GM18858 (cell line): ENCODE measurements at regions not wholly inside any gene's neighbourhood (a gene's known extent, or its start where the extent isn't known, plus 50 kb on each side); places are given as distances from the start of the nearest gene placed in this dataset.

Experiments used
- ATAC-seq: cut with Tn5 transposase; IDR thresholded peaks from one replicate; pipeline ENCODE4 v1.9.1; 2021; ENCODE audit not compliant: unreplicated experiment

- no peak for ATAC-seq
These were observed 90.5 kb upstream of the FERD3L start for GRCh38 chr7:19235680-19236079.

DNA sequence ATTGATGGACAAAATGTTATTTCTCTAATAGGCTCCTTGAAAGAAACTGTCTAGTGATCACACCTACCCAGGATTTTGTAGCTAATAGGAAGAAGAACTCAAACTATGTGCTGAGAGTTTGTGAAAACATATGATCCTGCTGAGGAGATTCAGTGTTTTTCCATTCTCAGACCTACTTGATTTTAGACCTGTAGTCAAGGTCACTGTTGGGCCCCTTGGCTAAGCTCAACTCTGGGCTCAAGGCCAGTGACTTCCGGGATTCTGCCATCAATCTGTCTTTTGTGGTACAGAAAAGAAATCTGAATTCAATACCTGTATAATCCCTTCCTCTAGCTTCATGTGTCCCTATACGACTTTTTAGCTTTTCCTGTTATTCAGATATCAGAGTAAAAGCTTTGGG, 79.7 kb upstream of the FERD3L start:
- no peak for ATAC-seq

DNA sequence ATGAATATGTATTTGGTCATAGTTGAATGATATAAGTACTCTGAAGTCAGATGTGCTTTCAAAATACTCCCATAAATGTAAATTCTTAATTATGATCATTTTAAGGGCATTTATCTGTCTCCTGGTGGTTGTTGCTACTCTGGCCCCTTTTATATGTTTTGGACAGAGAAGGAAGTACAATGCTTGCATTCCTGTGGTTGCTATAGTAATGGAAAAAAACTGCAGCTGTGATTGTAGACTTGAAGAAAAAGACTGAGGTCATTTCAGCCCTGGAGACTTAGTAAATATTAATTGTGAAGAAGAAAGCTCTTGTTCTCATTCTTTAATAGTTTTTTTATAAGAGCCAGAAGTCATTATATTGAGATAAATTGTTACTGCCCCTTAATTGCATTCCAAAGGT, 70.2 kb upstream of the FERD3L start:
- ATAC-seq = no peak

- no peak for ATAC-seq
These were observed 68.5 kb upstream of the FERD3L start for GRCh38 chr7:19213746-19214145.

DNA sequence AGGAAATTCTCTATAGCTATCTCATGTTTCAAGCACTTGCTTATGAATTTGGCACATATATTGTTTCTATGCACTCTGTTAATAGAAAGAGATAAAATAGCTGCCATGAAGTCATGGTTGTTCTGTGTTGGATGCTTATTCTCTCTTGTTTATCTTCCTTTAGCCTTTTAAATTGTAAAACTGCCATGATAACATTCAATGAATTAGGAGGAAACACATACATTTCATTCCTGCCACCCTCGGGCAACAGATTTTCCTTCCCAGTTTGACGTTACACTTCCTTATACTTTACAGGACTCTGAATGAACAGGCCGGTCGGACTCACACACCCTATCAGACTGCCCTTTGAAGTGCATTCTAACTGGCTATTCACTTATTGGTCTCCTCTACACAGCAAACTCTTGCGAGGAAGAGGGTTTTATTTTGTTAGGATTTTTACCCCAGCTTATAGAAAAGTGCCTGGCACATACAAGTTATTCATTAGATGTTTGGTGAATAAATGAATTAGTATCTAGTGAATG, 65.7 kb upstream of the FERD3L start:
- ATAC-seq = no peak

GRCh38 chr7:19209166-19209696, 64.0 kb upstream of the FERD3L start:
- no peak for ATAC-seq

- ATAC-seq = no peak
These were observed 61.5 kb upstream of the FERD3L start for GRCh38 chr7:19206721-19207120.

DNA sequence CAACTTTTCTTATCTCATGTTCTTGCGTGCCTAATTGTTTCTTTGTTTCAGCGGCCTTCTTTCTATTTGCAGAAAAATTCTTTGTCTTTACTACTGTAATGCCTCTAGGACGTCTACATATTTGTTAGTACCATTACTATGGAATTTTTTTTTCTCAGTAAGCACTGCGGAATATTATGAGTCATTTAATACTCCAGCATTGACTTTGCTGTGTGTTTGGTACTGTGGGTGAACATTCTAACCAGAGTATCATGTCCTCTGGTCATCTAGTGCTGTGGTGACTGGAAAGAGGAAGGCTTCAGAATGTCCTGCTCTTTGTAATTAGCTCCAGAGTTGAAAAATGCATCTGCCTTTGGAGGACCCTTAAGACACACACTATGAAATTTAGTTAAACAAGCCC, 58.5 kb upstream of the FERD3L start:
- ATAC-seq = no peak

- no peak for ATAC-seq
These were observed 57.4 kb upstream of the FERD3L start for GRCh38 chr7:19202599-19202998.
